GM18868 (cell line): ENCODE measurements at regions not wholly inside any gene's neighbourhood (a gene's known extent, or its start where the extent isn't known, plus 50 kb on each side); places are given as distances from the start of the nearest gene placed in this dataset.
"Not testable (repeated sequence)": the region's sequence is repeated elsewhere in the genome, so short reads cannot be mapped to it uniquely, and the experiment has no call there.

Source experiments
- ATAC-seq: cut with Tn5 transposase; IDR thresholded peaks from one replicate; pipeline ENCODE4 v1.9.1; 2021; ENCODE audit warnings: mild to moderate bottlenecking, moderate library complexity; ENCODE audit not compliant: unreplicated experiment

DNA sequence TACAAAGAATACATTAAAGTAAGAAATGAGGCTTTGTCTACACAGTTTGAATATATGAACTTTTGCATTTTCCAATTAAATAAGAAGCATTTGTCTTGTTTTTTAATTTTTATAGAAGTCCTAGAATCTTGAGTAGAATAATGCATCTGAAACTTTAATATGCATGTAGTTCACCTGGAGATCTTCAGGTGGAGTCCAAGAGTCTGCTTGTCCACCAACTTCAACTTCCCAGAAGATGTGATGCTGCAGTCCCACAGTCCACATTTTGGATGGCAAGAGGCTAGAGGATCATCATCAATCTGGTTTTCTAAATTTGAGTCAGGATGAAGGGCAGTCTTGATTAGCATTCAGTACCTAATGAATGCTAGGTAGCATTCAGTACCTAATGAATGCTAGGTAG lies 357.6 kb upstream of the SOX2 start:
- no peak for ATAC-seq

GRCh38 chr3:181344331-181344730 lies 354.8 kb upstream of the DNAJC19 start:
- no peak for ATAC-seq

DNA sequence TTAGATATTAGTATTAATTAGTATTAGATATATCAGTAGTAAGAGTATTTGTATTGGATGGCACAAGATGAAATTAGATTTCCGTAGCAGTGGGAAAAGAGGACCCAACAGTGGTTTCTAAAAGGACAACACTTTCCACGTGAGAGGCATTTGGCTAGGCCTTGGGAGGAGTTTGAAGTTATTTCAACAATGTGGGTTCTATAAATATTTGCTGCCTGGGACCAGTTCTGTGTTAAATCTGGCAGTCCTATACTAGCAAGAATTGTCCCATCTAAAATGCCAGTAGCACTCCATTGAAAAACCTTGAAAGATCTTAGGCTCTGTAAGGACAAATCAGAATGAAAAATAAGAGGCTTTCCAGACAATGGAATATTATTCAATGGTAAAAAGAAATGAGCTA lies 347.1 kb upstream of the DNAJC19 start:
- ATAC-seq = no peak

DNA sequence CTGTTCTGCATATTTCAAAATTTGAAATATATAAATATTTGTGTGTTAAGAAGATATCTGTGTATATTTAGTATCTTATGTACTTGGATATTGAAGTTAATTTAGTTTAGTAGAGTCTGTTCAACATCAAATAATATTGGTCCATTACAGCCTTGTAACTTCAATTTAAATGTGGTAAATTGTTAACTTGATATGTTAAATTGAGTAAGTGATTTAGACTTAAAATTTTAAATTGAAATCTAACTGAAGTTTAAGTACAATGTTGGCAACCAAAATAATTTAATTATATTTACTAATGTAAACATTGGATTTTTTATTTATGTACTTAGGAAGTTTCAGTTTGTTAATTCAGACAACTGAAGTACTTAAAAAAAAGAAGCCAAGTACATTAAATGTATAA lies 343.9 kb upstream of the DNAJC19 start:
- no peak for ATAC-seq

GRCh38 chr3:181330821-181331563 lies 341.5 kb upstream of the DNAJC19 start:
- ATAC-seq = no peak

- no peak for ATAC-seq
Observed at GRCh38 chr3:181330257-181330656, 340.7 kb upstream of the DNAJC19 start.

GRCh38 chr3:181329024-181329423 lies 339.5 kb upstream of the DNAJC19 start:
- no peak for ATAC-seq

- ATAC-seq = no peak
Observed at GRCh38 chr3:181328346-181328745, 338.8 kb upstream of the DNAJC19 start.

- ATAC-seq = no peak
Observed at GRCh38 chr3:181327349-181327748, 337.8 kb upstream of the DNAJC19 start.

DNA sequence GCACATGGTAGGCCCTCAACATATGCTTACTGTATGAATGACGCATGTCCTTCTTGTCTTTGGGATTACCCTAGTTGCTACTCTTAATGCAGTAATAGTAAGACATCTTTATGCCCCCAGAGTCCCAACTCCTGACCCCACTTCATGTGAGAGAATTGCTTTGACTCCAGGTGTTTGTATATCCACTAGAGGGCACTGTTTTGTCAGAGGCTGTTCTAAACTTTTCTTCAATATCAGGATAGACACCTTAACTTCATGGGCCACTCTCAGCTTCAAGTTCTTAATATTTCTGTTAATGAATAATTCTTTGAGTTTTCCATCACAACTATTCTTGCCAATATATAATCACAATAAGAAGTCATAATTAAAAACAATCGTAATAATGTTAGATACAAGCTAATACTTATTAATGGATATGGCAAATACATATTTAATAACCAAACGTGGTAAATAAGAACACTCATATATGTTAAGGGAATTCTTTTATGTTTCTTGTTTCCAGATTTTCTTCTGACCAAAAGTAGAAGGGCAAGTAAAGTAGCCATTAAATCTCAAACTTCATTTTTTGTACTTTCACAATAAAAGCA lies 337.2 kb upstream of the DNAJC19 start:
- ATAC-seq = peak; percentile 84

- not testable (repeated sequence) for ATAC-seq
Observed at GRCh38 chr3:181324516-181324915, 335.0 kb upstream of the DNAJC19 start.

DNA sequence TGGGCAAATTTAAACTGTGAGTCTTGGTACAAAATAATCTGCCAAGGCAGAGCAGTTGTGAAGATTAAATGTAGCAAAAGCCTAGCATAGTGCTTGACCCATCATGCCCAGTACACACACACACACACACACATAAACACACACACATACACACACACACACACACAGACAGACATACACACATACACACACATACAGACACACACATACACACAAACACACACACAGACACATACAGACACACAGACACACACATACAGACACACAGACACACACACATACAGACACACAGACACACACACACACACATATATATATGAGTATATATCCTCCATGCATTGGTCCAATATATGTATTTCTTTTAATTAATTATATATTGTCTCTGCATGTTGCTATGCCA lies 328.8 kb upstream of the DNAJC19 start:
- no peak for ATAC-seq

GRCh38 chr3:181317508-181317907 lies 328.0 kb upstream of the DNAJC19 start:
- ATAC-seq = no peak

- no peak for ATAC-seq
Observed at GRCh38 chr3:181316482-181316881, 326.9 kb upstream of the DNAJC19 start.

- no peak for ATAC-seq
Observed at GRCh38 chr3:181313335-181313734, 323.8 kb upstream of the DNAJC19 start.

DNA sequence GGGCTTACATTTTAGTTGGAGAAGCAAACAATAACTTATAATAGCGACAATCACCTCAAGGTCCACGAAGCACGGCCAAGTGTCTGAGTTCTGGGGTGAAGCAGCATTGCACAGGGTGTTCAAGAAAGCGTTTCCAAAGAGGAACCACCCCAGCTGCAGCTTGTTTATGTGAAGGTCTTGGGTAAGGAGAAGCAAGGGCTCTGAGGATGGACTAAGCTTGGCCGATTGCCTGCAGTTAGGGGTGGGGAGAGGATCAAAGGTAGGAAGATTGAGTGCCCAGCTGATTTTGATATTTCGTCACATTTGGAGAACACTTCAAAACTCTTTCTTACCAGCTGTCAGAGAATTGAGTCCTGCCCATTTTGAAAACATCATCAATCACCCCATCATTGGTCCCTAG lies 321.6 kb upstream of the DNAJC19 start:
- ATAC-seq = no peak

GRCh38 chr3:181302960-181303359 lies 313.4 kb upstream of the DNAJC19 start:
- no peak for ATAC-seq

DNA sequence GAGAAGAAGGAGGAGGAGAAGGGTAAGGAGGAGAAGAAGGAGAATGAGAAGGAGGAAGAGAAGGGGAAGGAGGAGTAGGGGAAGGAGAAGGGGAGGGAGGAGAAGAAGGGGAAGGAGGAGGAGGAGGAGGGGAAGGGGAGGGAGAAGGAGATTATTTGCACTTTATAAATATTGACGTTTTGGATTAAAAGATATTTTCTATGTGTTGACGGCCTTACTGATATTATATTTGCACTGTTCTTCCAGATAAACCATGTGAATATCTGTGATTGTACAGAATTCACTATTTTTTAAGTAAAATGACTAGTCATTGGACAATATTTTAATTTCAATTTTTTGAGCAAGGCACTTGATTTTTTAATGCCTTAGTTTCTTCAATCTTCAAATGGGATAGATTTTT lies 310.5 kb upstream of the DNAJC19 start:
- ATAC-seq = no peak

DNA sequence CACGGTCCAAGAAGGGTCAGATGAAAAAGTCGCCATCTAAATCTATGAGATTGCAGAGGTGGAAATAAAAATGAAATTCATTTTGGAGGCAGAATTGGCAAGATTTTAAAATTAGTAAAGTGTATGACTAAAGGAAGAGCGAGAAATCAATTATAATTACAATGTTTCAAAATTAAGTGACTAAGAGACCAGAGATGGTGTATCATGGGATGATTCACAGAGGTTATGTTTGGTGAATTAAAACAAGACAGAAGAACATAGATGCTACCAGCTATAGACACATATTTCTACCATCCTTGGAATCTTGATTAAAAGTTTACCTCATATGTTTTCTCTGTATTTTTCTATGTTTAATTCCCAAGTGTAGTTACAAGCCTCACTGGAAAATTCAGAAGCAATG lies 308.9 kb upstream of the DNAJC19 start:
- no peak for ATAC-seq

GRCh38 chr3:181292984-181293383 lies 303.4 kb upstream of the DNAJC19 start:
- ATAC-seq = peak; percentile 90

DNA sequence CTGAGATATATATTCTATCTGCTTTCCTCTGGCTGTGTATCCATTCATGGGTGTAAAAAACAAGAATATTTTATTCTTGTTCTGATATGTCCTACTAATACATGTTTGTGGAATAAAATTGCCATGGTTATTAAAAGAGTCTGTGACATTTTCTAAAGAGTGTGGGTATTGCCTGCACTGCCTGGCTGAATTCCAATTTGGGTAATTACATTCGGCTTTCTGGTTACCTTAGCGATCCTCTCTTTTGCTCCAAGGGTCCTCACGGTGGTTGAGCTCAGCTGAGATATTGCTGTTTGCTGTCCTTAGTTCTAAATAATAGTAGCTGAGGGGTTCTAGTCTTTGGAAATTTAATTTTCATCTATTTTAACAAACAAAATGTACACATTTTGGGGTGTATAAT lies 301.4 kb upstream of the DNAJC19 start:
- no peak for ATAC-seq

GRCh38 chr3:181289306-181289705 lies 299.8 kb upstream of the DNAJC19 start:
- no peak for ATAC-seq

GRCh38 chr3:181288145-181288544 lies 298.6 kb upstream of the DNAJC19 start:
- no peak for ATAC-seq
